ENCODE measurements at regions not wholly inside any gene's neighbourhood (a gene's known extent, or its start where the extent isn't known, plus 50 kb on each side); places are given as distances from the start of the nearest gene placed in this dataset.

- no TSS peak for BruUV-seq (replicated peaks)
- H3K27me3 ChIP-seq (replicated peaks; ENCODE audit: control insufficient read depth, insufficient read depth, low read length), result no peaks in the 10 kb centered on the region
- no peaks in the 10 kb centered on the region for H3K9me3 ChIP-seq
- no peak for TF ChIP-seq CTCF (IDR thresholded peaks at IDR 0.05; ENCODE audit: insufficient read depth in 1 of 2, low read depth in 1 of 2, low read length in 1 of 2, severe bottlenecking in 1 of 2, unreplicated experiment in 1 of 2)
- ChIA-PET CTCF (interaction anchor here (0.6 kb wide), 1 partner anchor 625 kb away, joined by 3 read pairs; no protein-coding TSS in a partner anchor), POLR2A (no interaction called here)
- intact Hi-C loops (cut with micrococcal nuclease; ENCODE audit: unreplicated experiment), result loop anchor here (1.0 kb wide), 1 partner anchor 641 kb away; no protein-coding TSS in a partner anchor
- Mint-ChIP-seq H3K27me3 (ENCODE audit: insufficient read depth, unreplicated experiment) (peaks cover 4% of the 10 kb centered on the region), H3K4me3 (ENCODE audit: unreplicated experiment) (no peak overlapping the region), H3K27ac (ENCODE audit: unreplicated experiment) (no peak overlapping the region), H3K4me1 (ENCODE audit: low read depth, unreplicated experiment) (no peaks in the 10 kb centered on the region), H3K9me3 (ENCODE audit: unreplicated experiment) (no peaks in the 10 kb centered on the region), H3K36me3 (ENCODE audit: insufficient read depth, unreplicated experiment) (no peaks in the 10 kb centered on the region)
- H3K4me3 ChIP-seq (ENCODE audit: low read depth, low read length), result no peak overlapping the region
- H3K36me3 ChIP-seq (ENCODE audit: control insufficient read depth, insufficient read depth, low read length), result no peaks in the 10 kb centered on the region
- DNase-seq, result no peak
- H3K4me1 ChIP-seq, result no peaks in the 10 kb centered on the region
Observed at GRCh38 chr7:156438011-156438410, 202.6 kb upstream of the RNF32 start.

GRCh38 chr7:156437021-156437614 is 203.5 kb upstream of the RNF32 start:
- BruUV-seq (replicated peaks), result no TSS peak
- Mint-ChIP-seq H3K9me3 (ENCODE audit: unreplicated experiment) (no peaks in the 10 kb centered on the region), H3K27ac (ENCODE audit: unreplicated experiment) (no peak overlapping the region), H3K4me1 (ENCODE audit: low read depth, unreplicated experiment) (no peaks in the 10 kb centered on the region), H3K4me3 (ENCODE audit: unreplicated experiment) (no peak overlapping the region), H3K27me3 (ENCODE audit: insufficient read depth, unreplicated experiment) (peaks cover 4% of the 10 kb centered on the region), H3K36me3 (ENCODE audit: insufficient read depth, unreplicated experiment) (no peaks in the 10 kb centered on the region)
- Histone ChIP-seq H3K36me3 (ENCODE audit: control insufficient read depth, insufficient read depth, low read length) (no peaks in the 10 kb centered on the region), H3K4me1 (no peaks in the 10 kb centered on the region), H3K9me3 (no peaks in the 10 kb centered on the region), H3K27me3 (replicated peaks; ENCODE audit: control insufficient read depth, insufficient read depth, low read length) (no peaks in the 10 kb centered on the region), H3K4me3 (ENCODE audit: low read depth, low read length) (no peak overlapping the region)
- ChIA-PET POLR2A (no interaction called here), CTCF (no interaction called here)
- no peak for DNase-seq
- no peak for TF ChIP-seq CTCF (IDR thresholded peaks at IDR 0.05; ENCODE audit: insufficient read depth in 1 of 2, low read depth in 1 of 2, low read length in 1 of 2, severe bottlenecking in 1 of 2, unreplicated experiment in 1 of 2)
- intact Hi-C loops (cut with micrococcal nuclease; ENCODE audit: unreplicated experiment), result no loop called here

GRCh38 chr7:156435486-156436231 is 204.9 kb upstream of the RNF32 start:
- Mint-ChIP-seq H3K4me1 (ENCODE audit: low read depth, unreplicated experiment) (no peaks in the 10 kb centered on the region), H3K27me3 (ENCODE audit: insufficient read depth, unreplicated experiment) (peaks cover 4% of the 10 kb centered on the region)
- TF ChIP-seq CTCF (IDR thresholded peaks at IDR 0.05; ENCODE audit: insufficient read depth in 1 of 2, low read depth in 1 of 2, low read length in 1 of 2, severe bottlenecking in 1 of 2, unreplicated experiment in 1 of 2), result no peak

More at GRCh38 chr7:156435486-156436231, 204.9 kb upstream of the RNF32 start:
- Histone ChIP-seq H3K4me1 (no peaks in the 10 kb centered on the region), H3K27me3 (replicated peaks; ENCODE audit: control insufficient read depth, insufficient read depth, low read length) (no peaks in the 10 kb centered on the region), H3K36me3 (ENCODE audit: control insufficient read depth, insufficient read depth, low read length) (no peaks in the 10 kb centered on the region), H3K9me3 (no peaks in the 10 kb centered on the region), H3K4me3 (ENCODE audit: low read depth, low read length) (no peak overlapping the region)
- H3K4me3 Mint-ChIP-seq (ENCODE audit: unreplicated experiment), result no peak overlapping the region
- ChIA-PET POLR2A (no interaction called here), CTCF (no interaction called here)
- BruUV-seq (replicated peaks), result no TSS peak
- H3K36me3 Mint-ChIP-seq (ENCODE audit: insufficient read depth, unreplicated experiment), result no peaks in the 10 kb centered on the region
- no peaks in the 10 kb centered on the region for H3K9me3 Mint-ChIP-seq (ENCODE audit: unreplicated experiment)
- no peak overlapping the region for H3K27ac Mint-ChIP-seq (ENCODE audit: unreplicated experiment)
- DNase-seq, result no peak
- intact Hi-C loops (cut with micrococcal nuclease; ENCODE audit: unreplicated experiment), result no loop called here
